ENCODE measurements at regions not wholly inside any gene's neighbourhood (a gene's known extent, or its start where the extent isn't known, plus 50 kb on each side); places are given as distances from the start of the nearest gene placed in this dataset.

- DNase-seq (ENCODE audit: low spot score), result no peak
- TF ChIP-seq CTCF (IDR thresholded peaks at IDR 0.05; ENCODE audit: extremely low read depth, missing control alignments), result no peak
Observed at GRCh38 chr6:113421997-113422396, 435.1 kb upstream of the MARCKS start.

- no peak for TF ChIP-seq CTCF (IDR thresholded peaks at IDR 0.05; ENCODE audit: extremely low read depth, missing control alignments)
- no peak for DNase-seq (ENCODE audit: low spot score)
Observed at GRCh38 chr6:113423956-113424355, 433.2 kb upstream of the MARCKS start.

DNA sequence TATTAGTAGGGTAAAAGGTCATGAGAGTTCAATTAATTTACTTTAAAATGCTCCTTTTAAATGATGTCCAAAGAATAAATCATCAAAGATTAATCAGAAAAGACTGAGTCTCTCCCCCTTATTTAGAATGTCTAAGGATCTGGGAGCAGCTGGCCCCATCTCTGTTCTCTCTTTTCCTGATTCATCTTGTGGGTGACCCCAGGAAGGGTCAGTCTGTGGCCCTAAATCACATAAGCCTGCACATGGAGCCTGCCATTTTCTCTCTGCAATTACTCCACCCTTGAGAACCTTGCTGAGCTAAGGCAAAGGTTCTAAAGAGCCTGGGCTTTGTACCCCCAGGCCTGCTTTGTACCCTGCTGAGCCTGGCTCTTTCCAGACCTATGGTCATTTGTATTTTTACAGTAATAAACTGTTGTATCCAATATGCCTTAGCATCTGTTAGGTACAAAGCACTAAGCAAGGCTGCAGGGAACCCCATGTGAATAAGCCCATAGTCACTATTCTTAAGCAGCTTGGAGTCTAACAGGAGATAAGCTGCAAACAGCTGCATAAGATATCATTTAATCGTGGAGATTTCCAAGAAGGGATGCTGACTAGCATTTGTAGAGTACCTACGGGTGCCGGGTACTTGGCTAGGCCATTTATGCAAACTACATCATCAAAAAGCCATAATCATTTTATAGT is 431.0 kb upstream of the MARCKS start:
- no peak for DNase-seq (ENCODE audit: low spot score)
- no peak for TF ChIP-seq CTCF (IDR thresholded peaks at IDR 0.05; ENCODE audit: extremely low read depth, missing control alignments)

GRCh38 chr6:113427617-113428016 is 429.5 kb upstream of the MARCKS start:
- DNase-seq (ENCODE audit: low spot score), result no peak
- no peak for TF ChIP-seq CTCF (IDR thresholded peaks at IDR 0.05; ENCODE audit: extremely low read depth, missing control alignments)

DNA sequence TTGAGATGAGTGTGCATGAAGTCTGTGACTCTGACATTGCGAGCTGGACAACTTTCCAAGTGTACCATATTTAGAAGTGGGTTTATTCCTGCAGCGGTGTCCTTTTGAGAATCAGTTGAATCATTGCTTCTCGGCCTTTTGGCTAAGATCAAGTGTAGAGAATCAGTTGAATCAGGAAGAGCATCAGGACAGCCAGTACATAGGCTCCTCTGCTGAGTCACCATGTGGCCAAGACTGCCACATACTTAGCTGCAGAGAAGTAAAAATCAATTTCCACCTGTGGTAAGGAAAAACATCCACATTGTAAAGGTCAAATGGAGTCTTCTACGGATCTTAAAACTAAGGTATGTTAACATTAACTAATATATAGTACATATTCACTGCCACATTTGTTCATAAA is 428.4 kb upstream of the MARCKS start:
- no peak for TF ChIP-seq CTCF (IDR thresholded peaks at IDR 0.05; ENCODE audit: extremely low read depth, missing control alignments)
- DNase-seq (ENCODE audit: low spot score), result no peak

GRCh38 chr6:113432521-113433334 is 424.4 kb upstream of the MARCKS start:
- TF ChIP-seq CTCF (IDR thresholded peaks at IDR 0.05; ENCODE audit: extremely low read depth, missing control alignments), result no peak

DNA sequence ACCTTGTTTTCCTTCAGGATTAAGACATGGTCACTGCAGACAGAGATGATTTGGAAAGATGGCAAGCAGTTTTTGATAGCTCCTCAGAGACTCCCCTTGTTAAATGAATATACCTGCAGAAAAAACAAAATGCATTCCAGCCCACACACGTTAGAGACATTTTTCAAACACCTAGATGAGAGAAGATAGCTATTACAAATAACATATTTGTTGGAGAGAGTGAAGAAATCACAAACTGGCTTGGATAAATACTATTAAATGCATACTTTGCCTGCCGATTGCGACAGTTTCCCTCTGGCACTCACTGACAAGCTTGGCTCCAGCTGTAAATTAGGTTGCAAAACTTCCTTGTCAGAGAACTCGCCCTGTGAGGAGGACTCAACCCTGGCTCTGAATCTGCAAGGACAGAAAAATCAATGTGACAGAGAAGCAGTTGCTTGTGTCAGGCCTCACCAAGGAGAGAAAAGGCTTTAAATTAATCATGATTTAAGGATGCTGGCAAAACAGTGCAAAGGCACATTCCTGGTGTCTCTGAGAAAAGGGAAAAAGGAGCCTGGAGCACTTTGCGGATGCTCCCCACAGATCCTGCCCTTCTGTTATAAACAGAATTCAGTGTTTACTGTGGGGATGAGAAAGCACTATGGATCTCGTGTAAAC is 423.7 kb upstream of the MARCKS start:
- no peak for DNase-seq (ENCODE audit: low spot score)
- TF ChIP-seq CTCF (IDR thresholded peaks at IDR 0.05; ENCODE audit: extremely low read depth, missing control alignments), result no peak

More at GRCh38 chr6:113432521-113433334, 424.4 kb upstream of the MARCKS start:
- no peak for DNase-seq (ENCODE audit: low spot score)

Data from GM20000 (cell line).